PC-3 (cell line): ENCODE measurements at regions not wholly inside any gene's neighbourhood (a gene's known extent, or its start where the extent isn't known, plus 50 kb on each side); places are given as distances from the start of the nearest gene placed in this dataset.

Source experiments
- ATAC-seq: fragments of 200-7000 bp; cut with Tn5 transposase; 2 replicates; pipeline ENCODE4 v1.9.1; 2020; ENCODE audit warnings: mild to moderate bottlenecking, moderate library complexity
- BruUV-seq: library from RNA; stranded (reverse); fragments of 400-500 nt; replicated peaks from 2 replicates; lab custom pipeline; 2021; lab: Mats Ljungman, UMichigan
- CTCF ChIA-PET: fragments of 300-600 bp; sonication (Branson Sonifier 250); formaldehyde crosslinking; loops from one replicate; lab custom pipeline; 2022; ENCODE audit warnings: antibody characterized with exemption; lab: Charles Lee
- POLR2A ChIA-PET: fragments of 300-600 bp; sonication (Branson Sonifier 250); formaldehyde crosslinking; loops from one replicate; lab custom pipeline; 2022; ENCODE audit warnings: antibody characterized with exemption; ENCODE audit not compliant: unreplicated experiment; lab: Charles Lee
- DNase-seq: peaks from one replicate; pipeline ENCODE4 v3.0.0-alpha.2; 2015
- H2AFZ ChIP-seq: fragments of 300-600 bp; sonication (generic); 2 replicates; pipeline ENCODE4 v1.6.0; 2016; ENCODE audit warnings: antibody characterized with exemption, low read length
- H3F3A ChIP-seq: fragments of 300-600 bp; sonication (generic); one replicate; pipeline ENCODE4 v1.6.0; 2017; ENCODE audit warnings: antibody characterized with exemption, low read length, control low read depth, mild to moderate bottlenecking; ENCODE audit not compliant: unreplicated experiment
- H3K27ac ChIP-seq: fragments of 300-600 bp; sonication (generic); 2 replicates; pipeline ENCODE4 v1.5.1; 2016; ENCODE audit warnings: mild to moderate bottlenecking, low read length
- H3K27me3 ChIP-seq: fragments of 300-600 bp; sonication (generic); 2 replicates; pipeline ENCODE4 v1.6.1; 2016; ENCODE audit warnings: low read length, mixed read lengths
- H3K36me3 ChIP-seq: fragments of 300-600 bp; sonication (generic); 2 replicates; pipeline ENCODE4 v1.6.1; 2016; ENCODE audit warnings: low read depth, mixed run types, low read length, mixed read lengths
- H3K4me1 ChIP-seq: fragments of 300-600 bp; sonication (generic); 2 replicates; pipeline ENCODE4 v1.5.1; 2016; ENCODE audit warnings: low read length; ENCODE audit not compliant: insufficient read depth
- H3K4me2 ChIP-seq: fragments of 300-600 bp; sonication (generic); 2 replicates; pipeline ENCODE4 v1.6.0; 2016; ENCODE audit warnings: low read length
- H3K4me3 ChIP-seq: fragments of 300-600 bp; sonication (generic); 2 replicates; pipeline ENCODE4 v1.5.1; 2016; ENCODE audit warnings: mild to moderate bottlenecking, low read length, mixed read lengths
- H3K79me2 ChIP-seq: fragments of 300-600 bp; sonication (generic); 2 replicates; pipeline ENCODE4 v1.6.1; 2017; ENCODE audit warnings: low read length, mixed read lengths
- H3K9ac ChIP-seq: fragments of 300-600 bp; sonication (generic); 2 replicates; pipeline ENCODE4 v1.6.0; 2016; ENCODE audit warnings: mild to moderate bottlenecking, low read length
- H3K9me2 ChIP-seq: fragments of 300-600 bp; sonication (generic); replicated peaks from 2 replicates; pipeline ENCODE4 v1.6.1; 2016; ENCODE audit warnings: mixed run types, low read length, mixed read lengths
- H3K9me3 ChIP-seq: fragments of 300-600 bp; sonication (generic); 2 replicates; pipeline ENCODE4 v1.6.1; 2016; ENCODE audit warnings: low read length, mixed read lengths
- H4K20me1 ChIP-seq: fragments of 300-600 bp; sonication (generic); 2 replicates; pipeline ENCODE4 v1.6.1; 2016; ENCODE audit warnings: low read length, mixed read lengths
- EZH2 ChIP-seq: fragments of 300-600 bp; sonication (generic); IDR thresholded peaks from one replicate; pipeline ENCODE4 v1.6.1; 2017; ENCODE audit warnings: antibody characterized with exemption, mild to moderate bottlenecking, low read length; ENCODE audit not compliant: unreplicated experiment
- EZH2phosphoT487 ChIP-seq: fragments of 300-600 bp; sonication (generic); IDR thresholded peaks from 2 replicates; pipeline ENCODE4 v1.6.1; 2018; ENCODE audit warnings: mild to moderate bottlenecking, antibody characterized with exemption, low read length, borderline replicate concordance
- intact Hi-C: fragments of 100-400 bp; cut with micrococcal nuclease; formaldehyde crosslinking; loops from 2 replicates; pipeline ENCODE4 v1.9.0; 2023
- TF ChIP-seq, protein P1 (sequence below): fragments of 300-600 bp; sonication (generic); conservative IDR thresholded peaks from 2 replicates; pipeline ENCODE4 v1.5.1; 2017; ENCODE audit warnings: antibody characterized with exemption, low read depth, mild to moderate bottlenecking, low read length

DNA sequence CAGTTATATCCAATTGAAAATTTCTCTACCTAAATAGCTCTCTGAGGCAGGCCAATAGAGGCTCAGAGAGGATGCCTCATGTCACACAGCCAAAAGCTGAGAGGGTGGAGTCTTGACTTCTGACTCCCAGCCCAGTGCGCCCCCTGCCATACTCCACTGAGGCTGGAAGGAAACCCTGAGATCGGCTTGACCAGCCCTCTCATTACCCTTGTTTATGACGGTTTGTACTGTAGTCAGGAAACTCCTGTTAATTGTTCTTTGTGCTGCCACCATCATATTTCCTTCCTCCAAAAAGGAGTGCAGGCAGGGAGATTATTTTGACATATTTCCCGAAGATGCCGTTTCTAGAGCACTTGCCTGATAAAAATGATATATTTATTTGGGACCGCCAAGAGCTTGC lies 107.9 kb downstream of the AIPL1 start:
- ChIA-PET CTCF (interaction anchor here (0.6 kb wide), 1 partner anchor 799 kb away, joined by 3 read pairs; no protein-coding TSS in a partner anchor), POLR2A (no interaction called here)
- H3F3A ChIP-seq, result no peaks in the 10 kb centered on the region
- no peak overlapping the region for H2AFZ ChIP-seq
- H3K4me2 ChIP-seq, result peak overlapping the region; percentile 10; the same call in 1 of the 2 replicates
- no peaks in the 10 kb centered on the region for H4K20me1 ChIP-seq
- no peak overlapping the region for H3K27ac ChIP-seq
- H3K79me2 ChIP-seq, result no peaks in the 10 kb centered on the region
- ATAC-seq (peak; percentile 46; the same call in 1 of the 2 replicates), DNase-seq (peak; percentile 8)
- H3K9ac ChIP-seq, result no peak overlapping the region
- TF ChIP-seq, protein P1, sequence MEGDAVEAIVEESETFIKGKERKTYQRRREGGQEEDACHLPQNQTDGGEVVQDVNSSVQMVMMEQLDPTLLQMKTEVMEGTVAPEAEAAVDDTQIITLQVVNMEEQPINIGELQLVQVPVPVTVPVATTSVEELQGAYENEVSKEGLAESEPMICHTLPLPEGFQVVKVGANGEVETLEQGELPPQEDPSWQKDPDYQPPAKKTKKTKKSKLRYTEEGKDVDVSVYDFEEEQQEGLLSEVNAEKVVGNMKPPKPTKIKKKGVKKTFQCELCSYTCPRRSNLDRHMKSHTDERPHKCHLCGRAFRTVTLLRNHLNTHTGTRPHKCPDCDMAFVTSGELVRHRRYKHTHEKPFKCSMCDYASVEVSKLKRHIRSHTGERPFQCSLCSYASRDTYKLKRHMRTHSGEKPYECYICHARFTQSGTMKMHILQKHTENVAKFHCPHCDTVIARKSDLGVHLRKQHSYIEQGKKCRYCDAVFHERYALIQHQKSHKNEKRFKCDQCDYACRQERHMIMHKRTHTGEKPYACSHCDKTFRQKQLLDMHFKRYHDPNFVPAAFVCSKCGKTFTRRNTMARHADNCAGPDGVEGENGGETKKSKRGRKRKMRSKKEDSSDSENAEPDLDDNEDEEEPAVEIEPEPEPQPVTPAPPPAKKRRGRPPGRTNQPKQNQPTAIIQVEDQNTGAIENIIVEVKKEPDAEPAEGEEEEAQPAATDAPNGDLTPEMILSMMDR, result peak; percentile 33; the same call in 1 of the 2 replicates
- no peak for TF ChIP-seq EZH2phosphoT487
- H3K36me3 ChIP-seq, result no peaks in the 10 kb centered on the region
- H3K9me2 ChIP-seq, result no peaks in the 10 kb centered on the region
- BruUV-seq, result no TSS peak
- no peaks in the 10 kb centered on the region for H3K4me1 ChIP-seq
- intact Hi-C loops, result no loop called here
- no peaks in the 10 kb centered on the region for H3K27me3 ChIP-seq
- H3K9me3 ChIP-seq, result no peaks in the 10 kb centered on the region
- H3K4me3 ChIP-seq, result no peak overlapping the region

DNA sequence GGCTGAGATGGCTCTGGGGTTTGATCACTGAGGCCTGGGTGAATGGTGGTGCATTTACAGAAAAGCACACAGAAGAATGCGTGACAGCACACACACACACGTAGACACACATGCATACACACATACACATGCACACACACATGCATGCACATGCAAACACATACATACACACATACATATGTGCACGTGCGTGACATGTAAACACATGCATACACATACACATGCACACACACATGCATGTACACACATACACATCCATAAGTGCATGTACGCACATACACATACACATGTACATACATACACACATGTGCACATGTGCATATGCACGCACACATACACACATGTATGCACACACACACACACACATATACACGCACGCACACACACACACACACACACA lies 108.4 kb downstream of the AIPL1 start:
- TF ChIP-seq EZH2phosphoT487 (no peak), EZH2 (no peak)
- TF ChIP-seq, protein P1, result no peak
- H3K27me3 ChIP-seq, result no peaks in the 10 kb centered on the region
- H2AFZ ChIP-seq, result no peak overlapping the region
- no peaks in the 10 kb centered on the region for H3K9me2 ChIP-seq
- no peak overlapping the region for H3K27ac ChIP-seq
- no peaks in the 10 kb centered on the region for H3K36me3 ChIP-seq
- no peak overlapping the region for H3K9ac ChIP-seq
- ChIA-PET CTCF (no interaction called here), POLR2A (no interaction called here)
- no peaks in the 10 kb centered on the region for H3K4me1 ChIP-seq
- H3K79me2 ChIP-seq, result no peaks in the 10 kb centered on the region
- intact Hi-C loops, result no loop called here
- ATAC-seq, result no peak
- no peaks in the 10 kb centered on the region for H3K9me3 ChIP-seq
- no peaks in the 10 kb centered on the region for H3F3A ChIP-seq
- no peaks in the 10 kb centered on the region for H4K20me1 ChIP-seq
- BruUV-seq, result no TSS peak
- no peak overlapping the region for H3K4me2 ChIP-seq
- no peak for DNase-seq
- no peak overlapping the region for H3K4me3 ChIP-seq

DNA sequence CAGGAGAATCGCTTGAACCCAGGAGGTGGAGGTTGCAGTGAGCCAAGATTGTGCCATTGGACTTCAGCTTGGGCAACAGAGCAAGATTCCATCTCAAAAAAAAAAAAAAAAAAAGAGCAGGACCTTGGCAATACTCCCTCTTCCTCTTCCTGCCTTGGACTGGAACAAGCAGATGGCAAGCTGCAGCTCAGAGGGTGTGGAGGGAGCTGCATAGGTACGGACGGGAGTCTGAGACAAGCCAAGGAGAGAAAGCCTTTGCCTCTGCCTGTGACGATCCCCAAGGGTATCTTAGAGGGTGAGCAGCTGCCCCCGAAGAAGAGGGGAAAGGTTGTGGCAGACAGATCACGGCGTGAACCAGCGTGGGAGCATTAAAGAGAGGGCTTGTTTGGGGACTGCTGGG lies 109.2 kb downstream of the AIPL1 start:
- TF ChIP-seq, protein P1, result no peak
- TF ChIP-seq EZH2 (no peak), EZH2phosphoT487 (no peak)
- no peaks in the 10 kb centered on the region for H3K9me3 ChIP-seq
- H3K36me3 ChIP-seq, result no peaks in the 10 kb centered on the region
- no peaks in the 10 kb centered on the region for H3K9me2 ChIP-seq
- no peaks in the 10 kb centered on the region for H3F3A ChIP-seq
- H3K4me3 ChIP-seq, result no peak overlapping the region
- no peak for ATAC-seq
- POLR2A ChIA-PET, result no interaction called here
- H3K27me3 ChIP-seq, result no peaks in the 10 kb centered on the region
- CTCF ChIA-PET, result no interaction called here
- intact Hi-C loops, result no loop called here
- no peak overlapping the region for H3K9ac ChIP-seq
- H4K20me1 ChIP-seq, result no peaks in the 10 kb centered on the region
- H3K79me2 ChIP-seq, result no peaks in the 10 kb centered on the region
- DNase-seq, result no peak
- H3K27ac ChIP-seq, result no peak overlapping the region
- H3K4me1 ChIP-seq, result no peaks in the 10 kb centered on the region
- no peak overlapping the region for H2AFZ ChIP-seq
- no TSS peak for BruUV-seq
- no peak overlapping the region for H3K4me2 ChIP-seq
